ENCODE measurements at regions not wholly inside any gene's neighbourhood (a gene's known extent, or its start where the extent isn't known, plus 50 kb on each side); places are given as distances from the start of the nearest gene placed in this dataset.

- Histone ChIP-seq H3K4me3 (no peak overlapping the region), H3K27ac (no peak overlapping the region), H3K4me1 (no peaks in the 10 kb centered on the region), H3K36me3 (no peaks in the 10 kb centered on the region), H3K9me3 (no peaks in the 10 kb centered on the region), H3K27me3 (no peaks in the 10 kb centered on the region)
- peak in 2 of 3 donors; percentile 56 to 66 for DNase-seq
- TF ChIP-seq POLR2A (IDR thresholded peaks at IDR 0.05) (no peak), CTCF (IDR thresholded peaks at IDR 0.05) (peak in 4 of 6 experiments; percentile 35 to 56 (median 43))
Measured at GRCh38 chr1:239308701-239309333, 77.6 kb upstream of the CHRM3 start.

- Histone ChIP-seq H3K4me3 (no peak overlapping the region), H3K4me1 (no peaks in the 10 kb centered on the region), H3K36me3 (no peaks in the 10 kb centered on the region), H3K9me3 (no peaks in the 10 kb centered on the region), H3K27ac (no peak overlapping the region), H3K27me3 (no peaks in the 10 kb centered on the region)
- TF ChIP-seq CTCF (IDR thresholded peaks at IDR 0.05) (no peak), POLR2A (IDR thresholded peaks at IDR 0.05) (no peak)
- no peak for DNase-seq
Measured at GRCh38 chr1:239307886-239308285, 78.5 kb upstream of the CHRM3 start.

- no peak for TF ChIP-seq POLR2A (IDR thresholded peaks at IDR 0.05)
- no peak for TF ChIP-seq CTCF (IDR thresholded peaks at IDR 0.05)
- Histone ChIP-seq H3K27me3 (no peaks in the 10 kb centered on the region), H3K4me3 (no peak overlapping the region), H3K9me3 (no peaks in the 10 kb centered on the region), H3K36me3 (no peaks in the 10 kb centered on the region), H3K27ac (no peak overlapping the region), H3K4me1 (no peaks in the 10 kb centered on the region)
- no peak for DNase-seq
Measured at GRCh38 chr1:239306426-239306825, 79.9 kb upstream of the CHRM3 start.

- Histone ChIP-seq H3K27me3 (no peaks in the 10 kb centered on the region), H3K4me1 (no peaks in the 10 kb centered on the region), H3K27ac (no peak overlapping the region), H3K36me3 (no peaks in the 10 kb centered on the region), H3K9me3 (no peaks in the 10 kb centered on the region), H3K4me3 (no peak overlapping the region)
- no peak for DNase-seq
- TF ChIP-seq POLR2A (IDR thresholded peaks at IDR 0.05) = no peak
- TF ChIP-seq CTCF (IDR thresholded peaks at IDR 0.05) = no peak
Measured at GRCh38 chr1:239303289-239303688, 83.1 kb upstream of the CHRM3 start.

- no peaks in the 10 kb centered on the region for H3K9me3 ChIP-seq
- H3K27ac ChIP-seq = no peak overlapping the region
Measured at GRCh38 chr1:239302696-239303095, 83.7 kb upstream of the CHRM3 start.

More at GRCh38 chr1:239302696-239303095, 83.7 kb upstream of the CHRM3 start:
- no peak for DNase-seq
- no peaks in the 10 kb centered on the region for H3K27me3 ChIP-seq
- no peak overlapping the region for H3K4me3 ChIP-seq
- H3K36me3 ChIP-seq = no peaks in the 10 kb centered on the region
- no peaks in the 10 kb centered on the region for H3K4me1 ChIP-seq
- TF ChIP-seq POLR2A (IDR thresholded peaks at IDR 0.05) (no peak), CTCF (IDR thresholded peaks at IDR 0.05) (no peak)
